NB4 (cell line): ENCODE measurements at regions not wholly inside any gene's neighbourhood (a gene's known extent, or its start where the extent isn't known, plus 50 kb on each side); places are given as distances from the start of the nearest gene placed in this dataset.

Experiments
- DNase-seq: peaks from one replicate; pipeline ENCODE4 v3.0.0; 2010; ENCODE audit warnings: low read depth
- H3K4me3 ChIP-seq: one replicate; pipeline ENCODE4 v1.5.1; 2011; ENCODE audit warnings: mild to moderate bottlenecking, low read depth, low read length, moderate library complexity
- MYC ChIP-seq: IDR thresholded peaks from 2 replicates; pipeline ENCODE4 v1.6.1; 2011; ENCODE audit warnings: low read depth, low read length
- POLR2A ChIP-seq: IDR thresholded peaks from 2 replicates; pipeline ENCODE4 v1.6.1; 2011; ENCODE audit warnings: mild to moderate bottlenecking; ENCODE audit not compliant: insufficient read length; ENCODE audit errors: extremely low read depth
- TF ChIP-seq, protein P1 (sequence below): IDR thresholded peaks from 2 replicates; pipeline ENCODE4 v1.6.1; 2011; ENCODE audit warnings: low read depth, low read length
- TF ChIP-seq, protein P2 (sequence below): IDR thresholded peaks from one replicate; pipeline ENCODE4 v1.5.1; 2012; ENCODE audit warnings: low read depth, low read length

DNA sequence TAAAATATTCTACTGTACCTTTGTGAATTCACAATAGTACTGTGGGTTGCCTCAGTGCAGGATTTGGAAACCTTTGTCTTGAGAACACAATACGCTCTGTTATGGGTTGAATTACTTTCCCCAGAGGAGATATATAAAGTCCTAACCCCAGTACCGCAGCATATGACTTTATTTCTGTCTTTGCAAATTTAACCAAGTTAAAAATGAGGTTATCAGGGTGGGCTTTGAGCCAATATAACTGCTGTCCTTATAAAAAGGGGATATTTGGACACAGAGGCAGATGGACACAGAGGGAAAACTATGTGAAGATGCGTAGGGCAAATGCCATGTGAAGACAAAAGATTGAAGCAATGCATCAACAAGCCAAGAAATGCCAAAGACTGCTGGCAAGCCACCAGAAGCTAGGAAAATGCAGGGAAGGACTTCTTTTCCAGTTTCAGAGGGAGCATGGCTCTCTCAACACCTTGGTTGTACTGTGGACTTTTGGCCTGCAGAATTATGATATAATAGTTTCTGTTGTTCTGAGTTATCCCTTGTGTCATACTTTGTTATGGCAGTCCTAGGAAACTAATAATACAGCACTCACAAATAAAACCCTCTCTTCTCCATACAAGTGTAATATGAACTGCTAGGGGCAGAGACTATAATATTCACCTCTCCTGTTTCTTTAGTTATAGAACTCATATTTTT lies 292.6 kb upstream of the SPTLC3 start:
- no peak for DNase-seq
- TF ChIP-seq, protein P1, sequence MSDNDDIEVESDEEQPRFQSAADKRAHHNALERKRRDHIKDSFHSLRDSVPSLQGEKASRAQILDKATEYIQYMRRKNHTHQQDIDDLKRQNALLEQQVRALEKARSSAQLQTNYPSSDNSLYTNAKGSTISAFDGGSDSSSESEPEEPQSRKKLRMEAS, result no peak
- TF ChIP-seq MYC (no peak), POLR2A (no peak)
- TF ChIP-seq, protein P2, sequence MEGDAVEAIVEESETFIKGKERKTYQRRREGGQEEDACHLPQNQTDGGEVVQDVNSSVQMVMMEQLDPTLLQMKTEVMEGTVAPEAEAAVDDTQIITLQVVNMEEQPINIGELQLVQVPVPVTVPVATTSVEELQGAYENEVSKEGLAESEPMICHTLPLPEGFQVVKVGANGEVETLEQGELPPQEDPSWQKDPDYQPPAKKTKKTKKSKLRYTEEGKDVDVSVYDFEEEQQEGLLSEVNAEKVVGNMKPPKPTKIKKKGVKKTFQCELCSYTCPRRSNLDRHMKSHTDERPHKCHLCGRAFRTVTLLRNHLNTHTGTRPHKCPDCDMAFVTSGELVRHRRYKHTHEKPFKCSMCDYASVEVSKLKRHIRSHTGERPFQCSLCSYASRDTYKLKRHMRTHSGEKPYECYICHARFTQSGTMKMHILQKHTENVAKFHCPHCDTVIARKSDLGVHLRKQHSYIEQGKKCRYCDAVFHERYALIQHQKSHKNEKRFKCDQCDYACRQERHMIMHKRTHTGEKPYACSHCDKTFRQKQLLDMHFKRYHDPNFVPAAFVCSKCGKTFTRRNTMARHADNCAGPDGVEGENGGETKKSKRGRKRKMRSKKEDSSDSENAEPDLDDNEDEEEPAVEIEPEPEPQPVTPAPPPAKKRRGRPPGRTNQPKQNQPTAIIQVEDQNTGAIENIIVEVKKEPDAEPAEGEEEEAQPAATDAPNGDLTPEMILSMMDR, result no peak
- no peak overlapping the region for H3K4me3 ChIP-seq

DNA sequence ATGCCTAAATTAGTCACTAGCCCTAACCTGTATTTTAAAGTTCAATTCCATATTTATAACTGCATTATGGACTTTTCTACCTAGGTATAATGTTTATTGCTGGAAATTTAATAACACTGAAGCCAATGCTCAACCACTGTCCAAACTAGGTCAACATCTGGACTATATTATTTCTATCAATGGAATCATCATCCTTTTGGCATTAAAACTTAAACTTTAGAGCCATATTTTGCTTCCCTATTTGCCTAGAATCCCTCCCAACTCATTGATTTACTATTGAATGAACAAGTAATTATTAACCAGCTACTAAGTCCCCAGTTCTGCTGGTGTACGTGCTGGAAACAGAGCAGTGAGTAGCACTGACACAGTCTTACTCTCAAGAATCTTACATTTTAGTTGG lies 291.7 kb upstream of the SPTLC3 start:
- TF ChIP-seq, protein P1, result no peak
- TF ChIP-seq, protein P2, result no peak
- TF ChIP-seq POLR2A (no peak), MYC (no peak)
- no peak overlapping the region for H3K4me3 ChIP-seq
- DNase-seq, result no peak

DNA sequence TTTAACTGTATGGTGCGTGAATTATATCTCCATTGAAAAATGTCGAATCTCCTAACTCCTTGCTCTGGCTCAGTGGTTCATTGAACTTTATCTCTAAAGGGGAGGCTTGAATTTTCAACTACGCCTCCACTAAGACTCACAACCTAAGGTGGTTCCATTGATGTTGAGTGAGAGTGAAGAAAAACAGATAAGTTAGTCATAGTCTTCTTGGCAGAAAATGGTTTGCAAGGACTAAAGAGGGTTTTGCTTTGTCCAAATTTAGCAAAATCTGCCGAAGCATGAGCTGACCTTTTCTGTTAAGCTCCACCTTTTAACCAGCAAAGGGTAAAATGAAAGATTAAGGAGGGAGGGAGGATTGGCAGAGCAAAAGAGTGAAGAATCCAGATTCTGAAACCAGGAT lies 290.2 kb upstream of the SPTLC3 start:
- TF ChIP-seq POLR2A (no peak), MYC (no peak)
- TF ChIP-seq, protein P1, result no peak
- TF ChIP-seq, protein P2, result no peak
- DNase-seq, result no peak
- no peak overlapping the region for H3K4me3 ChIP-seq

DNA sequence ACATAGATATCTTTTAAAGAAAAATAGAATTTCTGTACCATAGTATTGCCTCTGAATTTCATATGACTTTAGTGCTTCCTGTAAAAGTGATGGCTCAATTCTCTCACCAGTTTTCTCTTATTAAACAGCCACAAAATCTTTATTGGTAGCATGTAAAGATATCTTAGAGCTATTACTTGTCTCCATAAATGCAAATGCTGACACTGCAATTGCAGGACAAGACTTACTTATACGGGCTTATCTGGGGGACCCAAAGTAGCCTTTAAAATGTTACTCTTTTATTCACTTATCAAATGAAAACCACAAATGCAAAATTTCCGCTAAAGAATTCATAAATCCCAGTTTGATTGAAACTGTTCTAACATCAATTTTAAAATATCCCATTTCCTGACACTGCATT lies 287.1 kb upstream of the SPTLC3 start:
- TF ChIP-seq, protein P2, result no peak
- TF ChIP-seq MYC, result no peak
- no peak for TF ChIP-seq POLR2A
- TF ChIP-seq, protein P1, result no peak
- no peak for DNase-seq
- H3K4me3 ChIP-seq, result no peak overlapping the region

DNA sequence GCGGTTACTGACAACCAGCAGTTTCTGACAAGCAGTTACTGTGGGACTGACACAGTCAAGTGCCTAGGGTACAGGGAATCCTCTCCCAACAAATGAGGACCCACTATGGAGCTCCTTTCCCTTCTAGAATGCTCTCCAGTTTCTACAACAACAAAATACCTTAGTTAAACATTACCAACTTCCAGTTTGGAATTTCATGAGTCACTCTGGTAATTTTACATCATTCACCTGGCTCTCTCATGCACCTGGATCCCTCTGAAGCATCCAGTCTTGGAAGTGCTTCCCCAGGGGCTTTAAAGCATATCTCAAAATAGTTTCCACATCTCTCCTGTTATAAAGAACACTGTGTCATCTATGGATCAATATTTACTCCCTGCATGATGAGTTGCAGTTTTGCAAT lies 286.7 kb upstream of the SPTLC3 start:
- H3K4me3 ChIP-seq, result no peak overlapping the region
- TF ChIP-seq POLR2A (no peak), MYC (no peak)
- TF ChIP-seq, protein P1, result no peak
- TF ChIP-seq, protein P2, result no peak
- no peak for DNase-seq
